Memory B cell (primary cell): ENCODE measurements at regions not wholly inside any gene's neighbourhood (a gene's known extent, or its start where the extent isn't known, plus 50 kb on each side); places are given as distances from the start of the nearest gene placed in this dataset.
"Not testable (repeated sequence)": the region's sequence is repeated elsewhere in the genome, so short reads cannot be mapped to it uniquely, and the experiment has no call there.

Experiments used
- ATAC-seq: fragments of 150-1000 bp; cut with Tn5 transposase; 2 replicates; pipeline ENCODE4 v1.10.0; 2021; ENCODE audit warnings: low read depth, mild to moderate bottlenecking, moderate library complexity
- DNase-seq, 2 donors: peaks; one replicate each; pipeline ENCODE4 v3.0.0; 2022; ENCODE audit warnings: low spot score in 2 of 2
- H3K27ac Mint-ChIP-seq: one replicate; pipeline ENCODE4 v1.8.0; 2022; ENCODE audit warnings: mild to moderate bottlenecking, moderate library complexity, mixed read lengths
- H3K27me3 Mint-ChIP-seq: one replicate; pipeline ENCODE4 v1.8.0; 2022; ENCODE audit warnings: mixed read lengths
- H3K36me3 Mint-ChIP-seq: one replicate; pipeline ENCODE4 v1.8.0; 2022; ENCODE audit warnings: mild to moderate bottlenecking, mixed read lengths
- H3K4me1 Mint-ChIP-seq: one replicate; pipeline ENCODE4 v1.8.0; 2022; ENCODE audit warnings: mixed read lengths
- H3K4me3 Mint-ChIP-seq: one replicate; pipeline ENCODE4 v1.8.0; 2022; ENCODE audit warnings: mild to moderate bottlenecking, moderate library complexity, mixed read lengths
- H3K9me3 Mint-ChIP-seq: one replicate; pipeline ENCODE4 v1.8.0; 2022; ENCODE audit warnings: mixed read lengths

DNA sequence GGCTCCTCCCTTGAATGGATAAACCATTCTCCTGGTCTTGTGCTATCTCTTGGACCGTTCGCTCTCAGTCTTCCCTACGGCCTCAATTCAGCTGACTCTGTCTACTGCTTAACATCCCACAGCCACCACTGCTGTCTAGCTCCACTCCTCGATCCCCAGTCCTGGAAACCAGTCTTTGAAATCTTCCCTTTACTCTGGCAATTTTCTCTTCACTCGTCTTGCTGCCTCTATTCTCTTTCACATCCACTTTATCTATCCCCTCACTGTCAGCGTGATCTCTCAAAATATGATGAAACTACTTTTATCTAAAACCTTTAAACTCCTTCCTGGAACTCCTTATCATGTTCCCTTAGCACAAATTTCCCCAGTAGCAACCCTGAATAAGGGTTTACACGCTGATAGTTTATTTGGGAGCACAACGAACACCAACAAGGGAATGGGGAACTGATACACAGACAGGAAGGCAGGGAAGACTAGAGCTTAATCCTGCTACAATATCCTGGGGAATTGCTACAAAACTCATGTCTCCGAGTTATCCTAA, 131.6 kb upstream of the SAMSN1 start:
- H3K27me3 Mint-ChIP-seq: no peaks in the 10 kb centered on the region
- H3K9me3 Mint-ChIP-seq: peaks cover 4% of the 10 kb centered on the region
- no peaks in the 10 kb centered on the region for H3K36me3 Mint-ChIP-seq
- ATAC-seq: no peak
- no peak overlapping the region for H3K4me3 Mint-ChIP-seq
- no peak for DNase-seq
- H3K27ac Mint-ChIP-seq: peak overlapping the region; percentile 89
- H3K4me1 Mint-ChIP-seq: peaks cover 55% of the 10 kb centered on the region

DNA sequence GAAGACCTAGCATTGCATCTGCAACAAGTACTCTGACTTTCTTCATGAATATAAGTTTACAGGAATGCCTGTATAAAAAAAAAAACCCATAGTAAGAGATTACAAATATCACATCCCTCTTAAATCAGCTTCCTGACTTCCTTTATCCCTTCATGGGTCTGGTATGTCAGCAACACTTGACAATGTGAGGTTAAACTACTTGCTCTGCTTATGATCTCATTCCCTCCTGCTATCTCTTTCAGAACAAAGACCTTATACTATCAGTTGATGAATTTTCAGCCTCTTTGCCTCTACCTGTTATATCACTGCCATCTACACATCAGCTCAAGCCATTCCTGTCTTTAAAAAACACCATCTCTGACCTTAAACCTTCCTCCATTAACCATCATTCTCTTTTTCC, 130.9 kb upstream of the SAMSN1 start:
- Mint-ChIP-seq H3K27ac (peak overlapping the region; percentile 89), H3K4me3 (peak overlapping the region; percentile 7), H3K27me3 (no peaks in the 10 kb centered on the region), H3K9me3 (peaks cover 4% of the 10 kb centered on the region), H3K36me3 (no peaks in the 10 kb centered on the region), H3K4me1 (peaks cover 52% of the 10 kb centered on the region)
- ATAC-seq (no peak), DNase-seq (no peak)

DNA sequence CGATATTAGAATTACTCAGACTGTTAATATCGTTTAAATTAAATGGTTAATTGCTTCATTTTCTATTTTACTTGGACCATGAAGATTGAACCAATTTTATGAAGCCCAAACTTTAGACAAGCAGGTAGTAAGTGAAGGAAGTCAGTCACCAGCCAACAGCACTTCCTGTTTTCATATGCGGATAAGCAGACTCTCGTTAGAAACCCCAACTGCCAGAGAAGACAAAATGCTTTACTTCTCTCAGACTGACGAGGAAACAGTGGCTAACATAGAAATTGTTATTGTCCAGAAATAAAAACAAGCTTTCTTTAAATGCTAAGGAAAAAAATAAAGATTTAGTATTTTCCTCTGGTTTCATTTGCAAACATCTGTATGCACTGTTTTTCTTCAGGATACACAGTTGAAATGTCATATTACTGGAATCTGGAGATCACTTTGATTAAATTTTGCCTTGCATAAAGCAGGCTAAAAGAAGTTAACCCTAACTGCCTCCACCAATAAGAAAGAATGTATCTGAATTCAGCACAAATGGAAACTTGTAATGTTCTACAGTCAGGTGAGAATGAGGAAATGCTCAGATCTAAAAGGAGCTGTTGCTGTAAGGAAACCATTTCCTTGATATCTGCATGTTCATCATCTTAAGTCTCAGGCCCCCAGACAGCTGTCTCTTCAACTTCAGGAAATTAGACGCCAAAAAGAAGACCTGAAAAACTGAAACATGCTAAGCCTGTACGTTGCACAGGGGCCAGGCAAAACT, 129.8 kb upstream of the SAMSN1 start:
- Mint-ChIP-seq H3K27ac (peak overlapping the region; percentile 89), H3K36me3 (no peaks in the 10 kb centered on the region), H3K27me3 (no peaks in the 10 kb centered on the region), H3K9me3 (peaks cover 4% of the 10 kb centered on the region), H3K4me1 (peaks cover 49% of the 10 kb centered on the region), H3K4me3 (peak overlapping the region; percentile 68)
- ATAC-seq (peak; percentile 83), DNase-seq (peak in 1 of 2 donors; percentile 17)

DNA sequence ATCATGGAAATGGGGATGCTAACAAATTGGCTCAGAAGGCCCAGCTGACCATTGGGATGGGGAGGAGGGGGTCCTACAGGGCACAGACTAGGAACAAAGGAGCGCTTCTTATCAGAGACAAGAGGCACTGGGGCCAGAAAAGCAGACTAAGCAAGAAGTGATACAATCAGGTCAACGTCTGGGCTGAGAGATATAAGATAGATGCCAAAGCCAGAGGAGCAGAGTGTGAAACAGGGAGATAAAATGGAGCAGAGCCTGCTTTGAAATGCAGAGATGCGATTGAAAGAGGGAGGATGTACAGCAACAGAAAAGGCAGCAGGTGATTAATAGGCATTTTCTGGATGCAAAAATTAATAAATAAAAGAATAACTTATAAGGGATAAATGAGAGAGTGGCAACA, 127.5 kb upstream of the SAMSN1 start:
- Mint-ChIP-seq H3K9me3 (peaks cover 5% of the 10 kb centered on the region), H3K4me1 (peaks cover 39% of the 10 kb centered on the region), H3K36me3 (no peaks in the 10 kb centered on the region), H3K4me3 (no peak overlapping the region), H3K27ac (no peak overlapping the region), H3K27me3 (no peaks in the 10 kb centered on the region)
- ATAC-seq (no peak), DNase-seq (no peak)

DNA sequence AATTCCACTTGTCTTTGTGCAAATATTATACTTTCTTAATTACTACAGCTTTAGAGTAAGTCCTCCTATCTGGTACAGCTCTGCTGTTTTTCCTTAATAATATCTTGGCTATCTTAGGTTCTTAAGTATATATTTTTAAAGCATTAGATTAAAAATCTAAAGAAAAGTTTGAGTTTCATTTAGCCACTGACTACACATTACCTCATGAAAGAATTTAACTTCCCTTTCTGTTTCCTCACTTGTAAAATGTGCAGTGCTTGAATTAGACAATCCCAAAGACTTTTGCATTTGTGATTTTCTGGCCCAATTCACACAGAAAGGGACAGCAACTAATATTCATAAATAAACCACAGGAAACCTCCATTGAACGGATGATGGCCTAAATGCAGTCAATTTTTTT, 126.4 kb upstream of the SAMSN1 start:
- H3K9me3 Mint-ChIP-seq: peaks cover 2% of the 10 kb centered on the region
- no peaks in the 10 kb centered on the region for H3K36me3 Mint-ChIP-seq
- no peak overlapping the region for H3K27ac Mint-ChIP-seq
- ATAC-seq: no peak
- DNase-seq: no peak
- H3K4me3 Mint-ChIP-seq: no peak overlapping the region
- peaks cover 30% of the 10 kb centered on the region for H3K4me1 Mint-ChIP-seq
- H3K27me3 Mint-ChIP-seq: no peaks in the 10 kb centered on the region

- ATAC-seq (no peak), DNase-seq (no peak)
- no peak overlapping the region for H3K4me3 Mint-ChIP-seq
- H3K9me3 Mint-ChIP-seq: peaks cover 2% of the 10 kb centered on the region
- H3K36me3 Mint-ChIP-seq: no peaks in the 10 kb centered on the region
- H3K27me3 Mint-ChIP-seq: no peaks in the 10 kb centered on the region
- peaks cover 13% of the 10 kb centered on the region for H3K4me1 Mint-ChIP-seq
- H3K27ac Mint-ChIP-seq: no peak overlapping the region
These were observed 124.3 kb upstream of the SAMSN1 start for GRCh38 chr21:14670409-14670808.

DNA sequence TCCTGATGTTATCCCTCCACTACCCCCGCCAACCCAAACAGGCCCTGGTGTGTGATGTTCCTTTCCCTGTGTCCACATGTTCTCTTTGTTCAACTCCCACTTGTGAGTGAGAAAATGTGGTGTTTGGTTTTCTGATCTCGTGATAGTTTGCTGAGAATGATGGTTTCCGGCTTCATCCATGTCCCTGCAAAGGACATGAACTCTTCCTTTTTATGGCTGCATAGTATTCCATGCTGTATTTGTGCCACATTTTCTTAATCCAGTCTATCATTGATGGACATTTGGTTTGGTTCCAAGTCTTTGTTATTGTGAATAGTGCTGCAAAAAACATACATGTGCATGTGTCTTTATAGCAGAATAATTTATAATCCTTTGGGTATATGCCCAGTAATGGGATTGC, 123.0 kb upstream of the SAMSN1 start:
- H3K4me3 Mint-ChIP-seq, H3K27ac Mint-ChIP-seq, ATAC-seq, H3K36me3 Mint-ChIP-seq, H3K9me3 Mint-ChIP-seq, DNase-seq, H3K27me3 Mint-ChIP-seq: not testable (repeated sequence)
- peaks cover 13% of the 10 kb centered on the region for H3K4me1 Mint-ChIP-seq

- H3K4me1 Mint-ChIP-seq: peaks cover 4% of the 10 kb centered on the region
- ATAC-seq: no peak
These were observed 111.3 kb upstream of the SAMSN1 start for GRCh38 chr21:14657241-14658008.

GRCh38 chr21:14646893-14647292, 100.8 kb upstream of the SAMSN1 start:
- Mint-ChIP-seq H3K4me3 (no peak overlapping the region), H3K9me3 (peaks cover 9% of the 10 kb centered on the region)

More at GRCh38 chr21:14657241-14658008, 111.3 kb upstream of the SAMSN1 start:
- Mint-ChIP-seq H3K4me3 (no peak overlapping the region), H3K36me3 (no peaks in the 10 kb centered on the region), H3K27ac (no peak overlapping the region), H3K9me3 (no peaks in the 10 kb centered on the region), H3K27me3 (no peaks in the 10 kb centered on the region)
- DNase-seq: no peak

GRCh38 chr21:14645702-14646101, 99.6 kb upstream of the SAMSN1 start:
- Mint-ChIP-seq H3K27me3 (no peaks in the 10 kb centered on the region), H3K9me3 (peaks cover 9% of the 10 kb centered on the region), H3K4me3 (no peak overlapping the region), H3K36me3 (peaks cover 1% of the 10 kb centered on the region), H3K4me1 (no peaks in the 10 kb centered on the region), H3K27ac (no peak overlapping the region)
- no peak for ATAC-seq
- DNase-seq: no peak

More at GRCh38 chr21:14646893-14647292, 100.8 kb upstream of the SAMSN1 start:
- Mint-ChIP-seq H3K4me1 (no peaks in the 10 kb centered on the region), H3K36me3 (peaks cover 1% of the 10 kb centered on the region), H3K27ac (no peak overlapping the region), H3K27me3 (no peaks in the 10 kb centered on the region)
- DNase-seq (no peak), ATAC-seq (no peak)

GRCh38 chr21:14632359-14632758, 86.2 kb upstream of the SAMSN1 start:
- no peak overlapping the region for H3K27ac Mint-ChIP-seq
- H3K27me3 Mint-ChIP-seq: no peaks in the 10 kb centered on the region
- ATAC-seq (no peak), DNase-seq (no peak)
- no peaks in the 10 kb centered on the region for H3K36me3 Mint-ChIP-seq
- H3K9me3 Mint-ChIP-seq: peaks cover 1% of the 10 kb centered on the region
- H3K4me3 Mint-ChIP-seq: no peak overlapping the region
- peaks cover 10% of the 10 kb centered on the region for H3K4me1 Mint-ChIP-seq

GRCh38 chr21:14630556-14631069, 84.5 kb upstream of the SAMSN1 start:
- no peak overlapping the region for H3K4me3 Mint-ChIP-seq
- H3K4me1 Mint-ChIP-seq: peaks cover 10% of the 10 kb centered on the region
- H3K27ac Mint-ChIP-seq: no peak overlapping the region
- no peaks in the 10 kb centered on the region for H3K27me3 Mint-ChIP-seq
- no peaks in the 10 kb centered on the region for H3K9me3 Mint-ChIP-seq
- ATAC-seq: peak; percentile 50
- H3K36me3 Mint-ChIP-seq: no peaks in the 10 kb centered on the region
- DNase-seq: no peak

GRCh38 chr21:14629461-14629860, 83.3 kb upstream of the SAMSN1 start:
- Mint-ChIP-seq H3K27me3 (no peaks in the 10 kb centered on the region), H3K27ac (no peak overlapping the region), H3K36me3 (peaks cover 2% of the 10 kb centered on the region), H3K4me1 (peaks cover 13% of the 10 kb centered on the region), H3K9me3 (no peaks in the 10 kb centered on the region), H3K4me3 (no peak overlapping the region)
- DNase-seq (no peak), ATAC-seq (no peak)

GRCh38 chr21:14623079-14623478, 77.0 kb upstream of the SAMSN1 start:
- H3K27ac Mint-ChIP-seq, ATAC-seq, H3K36me3 Mint-ChIP-seq, H3K9me3 Mint-ChIP-seq, H3K4me3 Mint-ChIP-seq, DNase-seq, H3K27me3 Mint-ChIP-seq: not testable (repeated sequence)
- H3K4me1 Mint-ChIP-seq: peaks cover 15% of the 10 kb centered on the region
